Activated T-cell treated with anti-CD3 and anti-CD28 coated beads, Interleukin-2, amount 50 U/mL, for 4 hours (primary cell): ENCODE measurements at regions not wholly inside any gene's neighbourhood (a gene's known extent, or its start where the extent isn't known, plus 50 kb on each side); places are given as distances from the start of the nearest gene placed in this dataset.
"Not testable (repeated sequence)": the region's sequence is repeated elsewhere in the genome, so short reads cannot be mapped to it uniquely, and the experiment has no call there.

Source experiments
- ATAC-seq, 2 donors: fragments of 200-7000 bp; cut with Tn5 transposase; one replicate each; pipeline ENCODE4 v1.10.0; 2021
- DNase-seq: peaks from one replicate; pipeline ENCODE4 v3.0.0-alpha.2; 2020
- H3K27me3 Mint-ChIP-seq: one replicate; pipeline ENCODE4 v1.8.0; 2021; ENCODE audit warnings: low read depth, mixed read lengths
- H3K36me3 Mint-ChIP-seq: one replicate; pipeline ENCODE4 v1.8.0; 2022; ENCODE audit warnings: mixed read lengths; ENCODE audit not compliant: insufficient read depth
- H3K4me1 Mint-ChIP-seq: one replicate; pipeline ENCODE4 v1.8.0; 2021; ENCODE audit warnings: low read depth, mixed read lengths
- H3K4me3 Mint-ChIP-seq: one replicate; pipeline ENCODE4 v1.8.0; 2021; ENCODE audit warnings: mild to moderate bottlenecking, moderate library complexity, mixed read lengths
- H3K9me3 Mint-ChIP-seq: one replicate; pipeline ENCODE4 v1.8.0; 2021; ENCODE audit warnings: mixed read lengths

- DNase-seq (no peak), ATAC-seq (no peak)
- H3K9me3 Mint-ChIP-seq, result peaks cover 25% of the 10 kb centered on the region
- no peaks in the 10 kb centered on the region for H3K36me3 Mint-ChIP-seq
- no peak overlapping the region for H3K4me3 Mint-ChIP-seq
- H3K27me3 Mint-ChIP-seq, result no peaks in the 10 kb centered on the region
- no peaks in the 10 kb centered on the region for H3K4me1 Mint-ChIP-seq
These were observed 1447.4 kb upstream of the GOT2 start for GRCh38 chr16:60181536-60181935.

GRCh38 chr16:60180609-60181008 is 1446.5 kb upstream of the GOT2 start:
- no peaks in the 10 kb centered on the region for H3K27me3 Mint-ChIP-seq
- H3K4me3 Mint-ChIP-seq, result no peak overlapping the region
- H3K9me3 Mint-ChIP-seq, result peaks cover 25% of the 10 kb centered on the region
- H3K36me3 Mint-ChIP-seq, result no peaks in the 10 kb centered on the region
- no peaks in the 10 kb centered on the region for H3K4me1 Mint-ChIP-seq
- no peak for DNase-seq
- no peak for ATAC-seq

- Mint-ChIP-seq H3K4me3 (no peak overlapping the region), H3K9me3 (peaks cover 16% of the 10 kb centered on the region), H3K27me3 (no peaks in the 10 kb centered on the region), H3K36me3 (no peaks in the 10 kb centered on the region), H3K4me1 (no peaks in the 10 kb centered on the region)
- no peak for DNase-seq
- ATAC-seq, result no peak
These were observed 1436.1 kb upstream of the GOT2 start for GRCh38 chr16:60170196-60170595.

- Mint-ChIP-seq H3K36me3 (no peaks in the 10 kb centered on the region), H3K9me3 (peaks cover 9% of the 10 kb centered on the region), H3K4me3 (no peak overlapping the region), H3K27me3 (no peaks in the 10 kb centered on the region), H3K4me1 (no peaks in the 10 kb centered on the region)
- ATAC-seq (no peak), DNase-seq (no peak)
These were observed 1432.0 kb upstream of the GOT2 start for GRCh38 chr16:60166111-60166510.

GRCh38 chr16:60151987-60152386 is 1417.9 kb upstream of the GOT2 start:
- DNase-seq (no peak), ATAC-seq (no peak)
- H3K9me3 Mint-ChIP-seq, result peaks cover 31% of the 10 kb centered on the region
- H3K27me3 Mint-ChIP-seq, result no peaks in the 10 kb centered on the region
- no peak overlapping the region for H3K4me3 Mint-ChIP-seq
- H3K36me3 Mint-ChIP-seq, result no peaks in the 10 kb centered on the region
- no peaks in the 10 kb centered on the region for H3K4me1 Mint-ChIP-seq

- H3K27me3 Mint-ChIP-seq, result no peaks in the 10 kb centered on the region
- ATAC-seq, result no peak
- H3K36me3 Mint-ChIP-seq, result no peaks in the 10 kb centered on the region
- peaks cover 27% of the 10 kb centered on the region for H3K9me3 Mint-ChIP-seq
- DNase-seq, result no peak
- no peak overlapping the region for H3K4me3 Mint-ChIP-seq
- no peaks in the 10 kb centered on the region for H3K4me1 Mint-ChIP-seq
These were observed 1416.8 kb upstream of the GOT2 start for GRCh38 chr16:60150907-60151306.

- H3K9me3 Mint-ChIP-seq, result peaks cover 6% of the 10 kb centered on the region
- no peak for ATAC-seq
- no peaks in the 10 kb centered on the region for H3K4me1 Mint-ChIP-seq
- no peak for DNase-seq
- H3K4me3 Mint-ChIP-seq, result no peak overlapping the region
- H3K27me3 Mint-ChIP-seq, result no peaks in the 10 kb centered on the region
- H3K36me3 Mint-ChIP-seq, result no peaks in the 10 kb centered on the region
These were observed 1409.2 kb upstream of the GOT2 start for GRCh38 chr16:60143348-60143705.

- DNase-seq (no peak), ATAC-seq (no peak)
- H3K9me3 Mint-ChIP-seq, result peaks cover 8% of the 10 kb centered on the region
- H3K4me3 Mint-ChIP-seq, result no peak overlapping the region
- H3K4me1 Mint-ChIP-seq, result no peaks in the 10 kb centered on the region
- no peaks in the 10 kb centered on the region for H3K36me3 Mint-ChIP-seq
- no peaks in the 10 kb centered on the region for H3K27me3 Mint-ChIP-seq
These were observed 1408.7 kb upstream of the GOT2 start for GRCh38 chr16:60142619-60143347.

GRCh38 chr16:60137891-60138290 is 1403.8 kb upstream of the GOT2 start:
- no peak for ATAC-seq
- no peaks in the 10 kb centered on the region for H3K4me1 Mint-ChIP-seq
- DNase-seq, result no peak
- H3K27me3 Mint-ChIP-seq, result no peaks in the 10 kb centered on the region
- H3K4me3 Mint-ChIP-seq, result no peak overlapping the region
- H3K9me3 Mint-ChIP-seq, result peaks cover 29% of the 10 kb centered on the region
- no peaks in the 10 kb centered on the region for H3K36me3 Mint-ChIP-seq

- H3K27me3 Mint-ChIP-seq, result no peaks in the 10 kb centered on the region
- H3K9me3 Mint-ChIP-seq, result peaks cover 29% of the 10 kb centered on the region
- no peak overlapping the region for H3K4me3 Mint-ChIP-seq
- H3K36me3 Mint-ChIP-seq, result no peaks in the 10 kb centered on the region
- no peaks in the 10 kb centered on the region for H3K4me1 Mint-ChIP-seq
- no peak for ATAC-seq
- DNase-seq, result no peak
These were observed 1393.1 kb upstream of the GOT2 start for GRCh38 chr16:60127196-60127595.

- H3K36me3 Mint-ChIP-seq, H3K27me3 Mint-ChIP-seq, ATAC-seq, H3K4me3 Mint-ChIP-seq, DNase-seq, H3K4me1 Mint-ChIP-seq: not testable (repeated sequence)
- peaks cover 37% of the 10 kb centered on the region for H3K9me3 Mint-ChIP-seq
These were observed 1392.0 kb upstream of the GOT2 start for GRCh38 chr16:60126115-60126514.

GRCh38 chr16:60123392-60124023 is 1389.4 kb upstream of the GOT2 start:
- DNase-seq, result no peak
- H3K36me3 Mint-ChIP-seq, result no peaks in the 10 kb centered on the region
- H3K27me3 Mint-ChIP-seq, result no peaks in the 10 kb centered on the region
- peaks cover 40% of the 10 kb centered on the region for H3K9me3 Mint-ChIP-seq
- no peak for ATAC-seq
- H3K4me1 Mint-ChIP-seq, result no peaks in the 10 kb centered on the region
- H3K4me3 Mint-ChIP-seq, result no peak overlapping the region

- Mint-ChIP-seq H3K27me3 (no peaks in the 10 kb centered on the region), H3K4me3 (no peak overlapping the region), H3K9me3 (peaks cover 25% of the 10 kb centered on the region), H3K4me1 (no peaks in the 10 kb centered on the region), H3K36me3 (no peaks in the 10 kb centered on the region)
- DNase-seq, result no peak
- no peak for ATAC-seq
These were observed 1386.5 kb upstream of the GOT2 start for GRCh38 chr16:60120586-60120985.

- Mint-ChIP-seq H3K9me3 (peaks cover 24% of the 10 kb centered on the region), H3K36me3 (no peaks in the 10 kb centered on the region), H3K4me3 (no peak overlapping the region), H3K27me3 (no peaks in the 10 kb centered on the region), H3K4me1 (no peaks in the 10 kb centered on the region)
- DNase-seq (no peak), ATAC-seq (no peak)
These were observed 1376.4 kb upstream of the GOT2 start for GRCh38 chr16:60110531-60110930.

- H3K27me3 Mint-ChIP-seq, result no peaks in the 10 kb centered on the region
- no peaks in the 10 kb centered on the region for H3K4me1 Mint-ChIP-seq
- H3K36me3 Mint-ChIP-seq, result no peaks in the 10 kb centered on the region
- H3K4me3 Mint-ChIP-seq, result no peak overlapping the region
- peaks cover 33% of the 10 kb centered on the region for H3K9me3 Mint-ChIP-seq
- no peak for ATAC-seq
- no peak for DNase-seq
These were observed 1373.8 kb upstream of the GOT2 start for GRCh38 chr16:60107871-60108270.
